ENCODE measurements at regions not wholly inside any gene's neighbourhood (a gene's known extent, or its start where the extent isn't known, plus 50 kb on each side); places are given as distances from the start of the nearest gene placed in this dataset.

- POLR2A ChIA-PET, result interaction anchor here (0.9 kb wide), 1 partner anchor 68 kb away, joined by 3 read pairs; no protein-coding TSS in a partner anchor
- no peak for DNase-seq (ENCODE audit: extremely low spot score)
- TF ChIP-seq PKNOX1 (IDR thresholded peaks at IDR 0.05) (no peak), NFRKB (IDR thresholded peaks at IDR 0.05) (no peak), BHLHE40 (IDR thresholded peaks at IDR 0.05; ENCODE audit: borderline replicate concordance) (no peak), CTBP1 (IDR thresholded peaks at IDR 0.05; ENCODE audit: borderline replicate concordance) (no peak), ELF4 (IDR thresholded peaks at IDR 0.05) (no peak), TARDBP (IDR thresholded peaks at IDR 0.05) (no peak), ARNT (IDR thresholded peaks at IDR 0.05) (no peak), HDGF (IDR thresholded peaks at IDR 0.05; ENCODE audit: borderline replicate concordance) (no peak), L3MBTL2 (conservative IDR thresholded peaks at IDR 0.05) (no peak), FOXK2 (IDR thresholded peaks at IDR 0.05) (no peak), ZNF384 (IDR thresholded peaks at IDR 0.05) (no peak), LEF1 (IDR thresholded peaks at IDR 0.05; ENCODE audit: borderline replicate concordance) (no peak), FOXM1 (IDR thresholded peaks at IDR 0.05; ENCODE audit: borderline replicate concordance) (no peak), SUZ12 (IDR thresholded peaks at IDR 0.05) (no peak), FOXA1 (IDR thresholded peaks at IDR 0.05) (no peak), SP1 (IDR thresholded peaks at IDR 0.05) (no peak)
Observed at GRCh38 chr5:73284985-73285384, 112.0 kb downstream of the TMEM174 start.

GRCh38 chr5:73284220-73284795, 111.3 kb downstream of the TMEM174 start:
- DNase-seq (ENCODE audit: extremely low spot score), result no peak
- ChIA-PET CTCF (interaction anchor here (1.6 kb wide), 1 partner anchor 68 kb away, joined by 4 read pairs; no protein-coding TSS in a partner anchor), POLR2A (no interaction called here)
- no peak for TF ChIP-seq L3MBTL2 (conservative IDR thresholded peaks at IDR 0.05)
- no peak for TF ChIP-seq NFRKB (IDR thresholded peaks at IDR 0.05)
- TF ChIP-seq SUZ12 (IDR thresholded peaks at IDR 0.05), result no peak

More at GRCh38 chr5:73284985-73285384, 112.0 kb downstream of the TMEM174 start:
- CTCF ChIA-PET, result interaction anchor here (1.6 kb wide), 1 partner anchor 69 kb away, joined by 4 read pairs; no protein-coding TSS in a partner anchor

GRCh38 chr5:73282923-73283322, 109.9 kb downstream of the TMEM174 start:
- TF ChIP-seq LEF1 (IDR thresholded peaks at IDR 0.05; ENCODE audit: borderline replicate concordance) (no peak), BHLHE40 (IDR thresholded peaks at IDR 0.05; ENCODE audit: borderline replicate concordance) (no peak), HDGF (IDR thresholded peaks at IDR 0.05; ENCODE audit: borderline replicate concordance) (no peak), TARDBP (IDR thresholded peaks at IDR 0.05) (no peak), FOXA1 (IDR thresholded peaks at IDR 0.05) (no peak), ZNF384 (IDR thresholded peaks at IDR 0.05) (no peak), FOXK2 (IDR thresholded peaks at IDR 0.05) (no peak), SUZ12 (IDR thresholded peaks at IDR 0.05) (no peak), PKNOX1 (IDR thresholded peaks at IDR 0.05) (no peak), ARNT (IDR thresholded peaks at IDR 0.05) (no peak), CTBP1 (IDR thresholded peaks at IDR 0.05; ENCODE audit: borderline replicate concordance) (no peak), SP1 (IDR thresholded peaks at IDR 0.05) (no peak), L3MBTL2 (conservative IDR thresholded peaks at IDR 0.05) (no peak), ELF4 (IDR thresholded peaks at IDR 0.05) (no peak)
- no peak for DNase-seq (ENCODE audit: extremely low spot score)
- ChIA-PET CTCF (interaction anchor here (2.2 kb wide), 1 partner anchor 67 kb away, joined by 5 read pairs; no protein-coding TSS in a partner anchor), POLR2A (interaction anchor here (1.0 to 1.2 kb wide), 3 partner anchors 10 to 104 kb away, joined by 3 read pairs; no protein-coding TSS in a partner anchor)

GRCh38 chr5:73282383-73282782, 109.4 kb downstream of the TMEM174 start:
- POLR2A ChIA-PET, result interaction anchor here (1.0 to 1.2 kb wide), 3 partner anchors 11 to 105 kb away, joined by 3 read pairs; no protein-coding TSS in a partner anchor
- no peak for TF ChIP-seq FOXM1 (IDR thresholded peaks at IDR 0.05; ENCODE audit: borderline replicate concordance)
- TF ChIP-seq ARNT (IDR thresholded peaks at IDR 0.05), result no peak
- TF ChIP-seq FOXA1 (IDR thresholded peaks at IDR 0.05), result no peak
- peak; percentile 72 for TF ChIP-seq PKNOX1 (IDR thresholded peaks at IDR 0.05)
- TF ChIP-seq LEF1 (IDR thresholded peaks at IDR 0.05; ENCODE audit: borderline replicate concordance), result no peak
- no peak for TF ChIP-seq CTBP1 (IDR thresholded peaks at IDR 0.05; ENCODE audit: borderline replicate concordance)
- TF ChIP-seq SUZ12 (IDR thresholded peaks at IDR 0.05), result no peak
- no peak for DNase-seq (ENCODE audit: extremely low spot score)
- CTCF ChIA-PET, result interaction anchor here (2.2 kb wide), 1 partner anchor 66 kb away, joined by 5 read pairs; no protein-coding TSS in a partner anchor

- ChIA-PET CTCF (interaction anchor here (2.2 kb wide), 1 partner anchor 65 kb away, joined by 5 read pairs; no protein-coding TSS in a partner anchor), POLR2A (no interaction called here)
- no peak for TF ChIP-seq BHLHE40 (IDR thresholded peaks at IDR 0.05; ENCODE audit: borderline replicate concordance)
- TF ChIP-seq SP1 (IDR thresholded peaks at IDR 0.05), result no peak
- TF ChIP-seq ZNF384 (IDR thresholded peaks at IDR 0.05), result no peak
- no peak for TF ChIP-seq FOXA1 (IDR thresholded peaks at IDR 0.05)
- no peak for TF ChIP-seq LEF1 (IDR thresholded peaks at IDR 0.05; ENCODE audit: borderline replicate concordance)
- TF ChIP-seq HDGF (IDR thresholded peaks at IDR 0.05; ENCODE audit: borderline replicate concordance), result no peak
- peak; percentile 65 for TF ChIP-seq PKNOX1 (IDR thresholded peaks at IDR 0.05)
- TF ChIP-seq SUZ12 (IDR thresholded peaks at IDR 0.05), result no peak
- no peak for TF ChIP-seq ARNT (IDR thresholded peaks at IDR 0.05)
- peak; percentile 64 for DNase-seq (ENCODE audit: extremely low spot score)
Observed at GRCh38 chr5:73280821-73281746, 108.1 kb downstream of the TMEM174 start.

All from HEK293T (cell line).